ENCODE measurements at regions not wholly inside any gene's neighbourhood (a gene's known extent, or its start where the extent isn't known, plus 50 kb on each side); places are given as distances from the start of the nearest gene placed in this dataset.

GRCh38 chr16:5906351-5906750 is 808.8 kb upstream of the EEF2KMT start:
- no peak for DNase-seq (ENCODE audit: low read depth in 2 of 2)

GRCh38 chr16:5905935-5906334 is 808.3 kb upstream of the EEF2KMT start:
- DNase-seq (ENCODE audit: low read depth in 2 of 2) = no peak

- no peak for DNase-seq (ENCODE audit: low read depth in 2 of 2)
Observed at GRCh38 chr16:5903832-5904231, 806.2 kb upstream of the EEF2KMT start.

- no peak for DNase-seq (ENCODE audit: low read depth in 2 of 2)
Observed at GRCh38 chr16:5903153-5903552, 805.6 kb upstream of the EEF2KMT start.

GRCh38 chr16:5900046-5900445 is 802.5 kb upstream of the EEF2KMT start:
- DNase-seq (ENCODE audit: low read depth in 2 of 2) = no peak

- no peak for DNase-seq (ENCODE audit: low read depth in 2 of 2)
Observed at GRCh38 chr16:5895976-5896375, 798.4 kb upstream of the EEF2KMT start.

- DNase-seq (ENCODE audit: low read depth in 2 of 2) = no peak
Observed at GRCh38 chr16:5895137-5895536, 797.5 kb upstream of the EEF2KMT start.

- DNase-seq (ENCODE audit: low read depth in 2 of 2) = no peak
Observed at GRCh38 chr16:5891296-5891695, 793.7 kb upstream of the EEF2KMT start.

- DNase-seq (ENCODE audit: low read depth in 2 of 2) = no peak
Observed at GRCh38 chr16:5885521-5885920, 787.9 kb upstream of the EEF2KMT start.

- no peak for DNase-seq (ENCODE audit: low read depth in 2 of 2)
Observed at GRCh38 chr16:5884996-5885395, 787.4 kb upstream of the EEF2KMT start.

GRCh38 chr16:5884339-5884738 is 786.7 kb upstream of the EEF2KMT start:
- DNase-seq (ENCODE audit: low read depth in 2 of 2) = no peak

- DNase-seq (ENCODE audit: low read depth in 2 of 2) = no peak
Observed at GRCh38 chr16:5882087-5882640, 784.6 kb upstream of the EEF2KMT start.

- DNase-seq (ENCODE audit: low read depth in 2 of 2) = no peak
Observed at GRCh38 chr16:5875416-5875815, 777.8 kb upstream of the EEF2KMT start.

GRCh38 chr16:5874899-5875298 is 777.3 kb upstream of the EEF2KMT start:
- DNase-seq (ENCODE audit: low read depth in 2 of 2) = no peak

GRCh38 chr16:5873221-5873620 is 775.6 kb upstream of the EEF2KMT start:
- no peak for DNase-seq (ENCODE audit: low read depth in 2 of 2)

GRCh38 chr16:5870886-5871691 is 773.5 kb upstream of the EEF2KMT start:
- no peak for DNase-seq (ENCODE audit: low read depth in 2 of 2)

- no peak for DNase-seq (ENCODE audit: low read depth in 2 of 2)
Observed at GRCh38 chr16:5867250-5867649, 769.7 kb upstream of the EEF2KMT start.

- no peak for DNase-seq (ENCODE audit: low read depth in 2 of 2)
Observed at GRCh38 chr16:5865236-5865635, 767.6 kb upstream of the EEF2KMT start.

GRCh38 chr16:5863071-5863606 is 765.5 kb upstream of the EEF2KMT start:
- no peak for DNase-seq (ENCODE audit: low read depth in 2 of 2)

- no peak for DNase-seq (ENCODE audit: low read depth in 2 of 2)
Observed at GRCh38 chr16:5862103-5862840, 764.7 kb upstream of the EEF2KMT start.

GRCh38 chr16:5861241-5861640 is 763.6 kb upstream of the EEF2KMT start:
- no peak for DNase-seq (ENCODE audit: low read depth in 2 of 2)

GRCh38 chr16:5858180-5858579 is 760.6 kb upstream of the EEF2KMT start:
- DNase-seq (ENCODE audit: low read depth in 2 of 2) = no peak

- DNase-seq (ENCODE audit: low read depth in 2 of 2) = no peak
Observed at GRCh38 chr16:5854027-5854426, 756.4 kb upstream of the EEF2KMT start.

All from stimulated activated CD8-positive, alpha-beta memory T cell treated with anti-CD3 and anti-CD28 coated beads, Interleukin-15, amount 100 ng/mL, for 4 hours (primary cell).